HEK293 (cell line): ENCODE measurements at regions not wholly inside any gene's neighbourhood (a gene's known extent, or its start where the extent isn't known, plus 50 kb on each side); places are given as distances from the start of the nearest gene placed in this dataset.

Source experiments
- FEZF1 ChIP-seq: fragments of 450-650 bp; formaldehyde crosslinking; IDR thresholded peaks from 2 replicates; pipeline ENCODE4 v1.5.1; 2016; ENCODE audit warnings: missing biosample characterization, missing genetic modification characterization
- KLF1 ChIP-seq: fragments of 450-650 bp; formaldehyde crosslinking; IDR thresholded peaks from 2 replicates; pipeline ENCODE4 v1.5.1; 2016; ENCODE audit warnings: missing biosample characterization, missing genetic modification characterization
- KLF8 ChIP-seq: fragments of 450-650 bp; formaldehyde crosslinking; IDR thresholded peaks from 2 replicates; pipeline ENCODE4 v1.5.1; 2016; ENCODE audit warnings: missing biosample characterization, missing genetic modification characterization
- PRDM10 ChIP-seq: fragments of 450-650 bp; formaldehyde crosslinking; IDR thresholded peaks from 2 replicates; pipeline ENCODE4 v1.5.1; 2016; ENCODE audit warnings: missing biosample characterization, missing genetic modification characterization
- SP7 ChIP-seq: fragments of 450-650 bp; formaldehyde crosslinking; IDR thresholded peaks from 2 replicates; pipeline ENCODE4 v1.5.1; 2016; ENCODE audit warnings: missing biosample characterization, missing genetic modification characterization
- TCF7L2 ChIP-seq: IDR thresholded peaks from 2 replicates; pipeline ENCODE4 v1.6.1; 2011; ENCODE audit warnings: low read depth, mild to moderate bottlenecking, inconsistent platforms, low read length, moderate library complexity, borderline replicate concordance
- WT1 ChIP-seq: fragments of 450-650 bp; formaldehyde crosslinking; IDR thresholded peaks from 2 replicates; pipeline ENCODE4 v1.5.1; 2016; ENCODE audit warnings: missing biosample characterization, missing genetic modification characterization
- ZBTB17 ChIP-seq: fragments of 450-650 bp; formaldehyde crosslinking; IDR thresholded peaks from 2 replicates; pipeline ENCODE4 v1.5.1; 2016; ENCODE audit warnings: missing biosample characterization, missing genetic modification characterization
- ZBTB6 ChIP-seq: fragments of 450-650 bp; formaldehyde crosslinking; IDR thresholded peaks from 2 replicates; pipeline ENCODE4 v1.5.1; 2017; ENCODE audit warnings: missing biosample characterization, missing genetic modification characterization
- ZNF146 ChIP-seq: fragments of 450-650 bp; formaldehyde crosslinking; IDR thresholded peaks from 2 replicates; pipeline ENCODE4 v1.5.1; 2016; ENCODE audit warnings: missing biosample characterization, missing genetic modification characterization
- ZNF148 ChIP-seq: fragments of 450-650 bp; formaldehyde crosslinking; IDR thresholded peaks from 2 replicates; pipeline ENCODE4 v1.5.0; 2017; ENCODE audit warnings: missing biosample characterization, missing genetic modification characterization, borderline replicate concordance
- ZNF174 ChIP-seq: fragments of 450-650 bp; formaldehyde crosslinking; IDR thresholded peaks from 2 replicates; pipeline ENCODE4 v1.5.0; 2017; ENCODE audit warnings: missing biosample characterization, mild to moderate bottlenecking, missing genetic modification characterization
- ZNF184 ChIP-seq: fragments of 450-650 bp; IDR thresholded peaks from 2 replicates; pipeline ENCODE4 v1.5.1; 2018; ENCODE audit warnings: missing biosample characterization, mild to moderate bottlenecking, missing genetic modification characterization
- ZNF416 ChIP-seq: fragments of 450-650 bp; formaldehyde crosslinking; IDR thresholded peaks from 2 replicates; pipeline ENCODE4 v1.5.1; 2016; ENCODE audit warnings: missing biosample characterization, missing genetic modification characterization
- ZNF423 ChIP-seq: fragments of 450-650 bp; formaldehyde crosslinking; IDR thresholded peaks from 2 replicates; pipeline ENCODE4 v1.5.1; 2016; ENCODE audit warnings: missing biosample characterization, missing genetic modification characterization
- ZNF48 ChIP-seq: fragments of 450-650 bp; formaldehyde crosslinking; IDR thresholded peaks from 2 replicates; pipeline ENCODE4 v1.5.1; 2016; ENCODE audit warnings: missing biosample characterization, missing genetic modification characterization
- ZNF521 ChIP-seq: fragments of 450-650 bp; formaldehyde crosslinking; IDR thresholded peaks from 2 replicates; pipeline ENCODE4 v1.5.1; 2017; ENCODE audit warnings: missing biosample characterization, mild to moderate bottlenecking, missing genetic modification characterization
- ZNF629 ChIP-seq: fragments of 450-650 bp; formaldehyde crosslinking; IDR thresholded peaks from 2 replicates; pipeline ENCODE4 v1.5.1; 2017; ENCODE audit warnings: missing biosample characterization, missing genetic modification characterization
- ZNF654 ChIP-seq: fragments of 450-650 bp; formaldehyde crosslinking; IDR thresholded peaks from 2 replicates; pipeline ENCODE4 v1.5.1; 2016; ENCODE audit warnings: low read depth, missing biosample characterization, missing genetic modification characterization
- ZNF692 ChIP-seq: fragments of 450-650 bp; formaldehyde crosslinking; IDR thresholded peaks from 2 replicates; pipeline ENCODE4 v1.5.1; 2016; ENCODE audit warnings: missing biosample characterization, missing genetic modification characterization
- ZNF76 ChIP-seq: fragments of 450-650 bp; formaldehyde crosslinking; IDR thresholded peaks from 2 replicates; pipeline ENCODE4; 2016; ENCODE audit warnings: low read depth, missing biosample characterization, missing genetic modification characterization, borderline replicate concordance
- ZNF768 ChIP-seq: fragments of 450-650 bp; formaldehyde crosslinking; IDR thresholded peaks from 2 replicates; pipeline ENCODE4 v1.5.1; 2018; ENCODE audit warnings: missing biosample characterization, mild to moderate bottlenecking, missing genetic modification characterization

- TF ChIP-seq ZNF692 (tag by site-specific recombination) (0 out of 2 replicates have a peak, but pooled peaks have one; percentile 30), SP7 (tag by site-specific recombination) (0 out of 2 replicates have a peak, but pooled peaks have one; percentile 23), WT1 (tag by site-specific recombination) (no peak), ZNF768 (no peak), ZBTB6 (tag by site-specific recombination) (0 out of 2 replicates have a peak, but pooled peaks have one; percentile 37), ZNF521 (tag by site-specific recombination) (no peak), KLF1 (tag by site-specific recombination) (no peak), KLF8 (tag by site-specific recombination) (0 out of 2 replicates have a peak, but pooled peaks have one; percentile 48), PRDM10 (tag by site-specific recombination) (peak; percentile 66; the same call in 1 of the 2 replicates), ZNF654 (no peak), ZNF174 (tag by site-specific recombination) (no peak), ZBTB17 (tag by site-specific recombination) (peak; percentile 59), ZNF629 (tag by site-specific recombination) (peak; percentile 61; the same call in 1 of the 2 replicates), ZNF184 (tag by site-specific recombination) (peak; percentile 89), ZNF416 (tag by site-specific recombination) (no peak), TCF7L2 (no peak), FEZF1 (tag by site-specific recombination) (no peak), ZNF48 (no peak), ZNF76 (tag by site-specific recombination) (no peak), ZNF146 (tag by site-specific recombination) (no peak), ZNF148 (tag by site-specific recombination) (no peak; the same call in 1 of the 2 replicates), ZNF423 (tag by site-specific recombination) (no peak)
Measured at GRCh38 chr9:86792136-86792535, 155.2 kb downstream of the GAS1 start (continued).
